GM19238 (cell line): ENCODE measurements at regions not wholly inside any gene's neighbourhood (a gene's known extent, or its start where the extent isn't known, plus 50 kb on each side); places are given as distances from the start of the nearest gene placed in this dataset.

ENCODE experiments used
- DNase-seq: peaks from one replicate; pipeline ENCODE4 v3.0.0; 2011; ENCODE audit warnings: low spot score; ENCODE audit not compliant: insufficient read length

DNA sequence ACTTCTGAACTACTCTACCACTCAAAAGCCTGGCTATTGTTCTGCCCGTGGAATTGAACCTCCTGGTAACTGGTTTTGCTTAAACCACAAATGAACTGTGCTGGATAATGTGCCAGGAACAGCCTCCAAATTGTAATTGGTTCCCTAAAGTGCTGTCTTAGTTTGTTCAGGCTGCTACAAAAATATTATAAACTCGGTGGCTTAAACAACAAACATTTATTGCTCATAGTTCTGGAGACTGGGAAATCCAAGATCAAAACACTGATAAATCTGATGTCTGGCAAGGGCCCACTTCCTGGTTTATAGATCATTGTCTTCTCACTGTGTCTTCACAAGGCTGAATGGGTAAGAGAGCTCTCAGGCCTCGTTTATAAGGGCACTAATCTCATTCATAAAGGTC lies 149.2 kb upstream of the NCKAP5 start:
- DNase-seq = no peak

DNA sequence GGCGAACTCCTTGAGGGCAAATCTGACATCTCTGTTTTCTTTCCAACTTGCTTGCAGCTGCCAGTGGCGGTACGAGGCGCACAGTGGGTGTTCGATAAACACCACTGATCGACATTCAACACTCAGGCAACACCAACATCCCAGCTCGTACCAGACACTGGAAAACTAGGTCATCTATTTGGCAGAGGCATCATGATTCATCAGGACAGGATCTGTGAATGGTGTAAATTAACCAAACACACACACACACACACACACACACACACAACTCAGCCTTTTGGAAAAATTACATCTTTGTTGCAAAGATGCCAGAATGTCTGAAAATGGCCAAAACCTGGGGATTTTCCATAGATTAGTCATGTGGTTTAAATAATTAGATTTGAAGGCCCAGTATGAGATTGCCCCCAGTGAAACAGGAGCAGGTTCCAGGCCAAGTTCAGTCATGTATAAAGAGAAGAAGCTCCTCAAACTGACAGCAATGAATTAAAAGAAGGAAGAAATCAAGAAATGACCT lies 150.5 kb upstream of the NCKAP5 start:
- no peak for DNase-seq

DNA sequence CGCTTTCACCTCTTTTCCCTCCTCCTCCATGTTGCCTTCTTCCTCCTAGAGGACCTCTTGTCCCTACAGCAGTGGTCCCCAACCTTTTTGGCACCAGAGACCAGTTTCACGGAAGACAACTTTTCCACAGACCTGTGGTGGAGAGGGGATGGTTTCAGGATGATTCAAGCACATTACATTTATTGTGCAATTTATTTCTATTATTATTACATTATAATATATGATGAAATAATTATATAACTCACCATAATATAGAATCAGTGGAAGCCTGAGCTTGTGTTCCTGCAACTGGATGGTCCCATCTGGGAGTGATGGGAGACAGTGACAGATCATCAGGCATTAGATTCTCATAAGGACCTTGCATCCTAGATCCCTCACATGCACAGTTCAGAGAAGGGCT lies 152.2 kb upstream of the NCKAP5 start:
- no peak for DNase-seq

DNA sequence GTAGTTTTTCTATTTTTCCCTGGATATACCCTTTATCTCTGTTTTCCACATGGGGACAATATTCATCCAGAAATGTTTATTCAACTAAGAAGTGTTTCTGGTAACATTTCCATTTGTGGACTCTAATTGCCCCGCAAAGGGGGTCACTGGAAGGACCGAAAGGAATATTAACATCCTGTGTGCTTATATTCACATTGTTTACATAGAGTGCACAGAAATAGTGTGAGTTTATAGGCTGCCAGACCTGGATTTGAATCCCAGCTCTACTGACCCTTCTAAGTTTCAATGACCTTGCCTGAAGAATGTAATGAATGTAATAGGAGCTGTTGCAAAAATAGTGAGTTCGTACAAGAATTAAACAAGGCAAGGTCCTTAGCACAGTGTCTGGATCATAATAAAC lies 152.9 kb upstream of the NCKAP5 start:
- no peak for DNase-seq

DNA sequence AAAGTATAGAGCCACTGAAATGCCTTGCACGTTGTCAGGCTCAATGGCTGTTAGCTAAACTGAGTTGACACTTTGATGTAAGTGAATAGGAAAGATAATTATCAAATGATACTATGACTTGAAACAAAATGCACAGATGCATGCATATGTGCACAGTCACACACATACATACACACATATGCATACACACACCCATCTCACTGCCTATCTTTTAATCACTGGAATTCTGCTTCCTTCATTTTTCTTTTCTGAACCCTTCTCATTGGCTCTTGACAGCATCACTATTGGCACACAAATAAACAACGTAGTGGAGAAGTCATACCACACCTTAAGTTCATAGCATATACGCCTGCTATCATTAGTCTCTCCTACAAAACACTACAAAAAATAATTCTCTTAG lies 154.9 kb upstream of the NCKAP5 start:
- no peak for DNase-seq

DNA sequence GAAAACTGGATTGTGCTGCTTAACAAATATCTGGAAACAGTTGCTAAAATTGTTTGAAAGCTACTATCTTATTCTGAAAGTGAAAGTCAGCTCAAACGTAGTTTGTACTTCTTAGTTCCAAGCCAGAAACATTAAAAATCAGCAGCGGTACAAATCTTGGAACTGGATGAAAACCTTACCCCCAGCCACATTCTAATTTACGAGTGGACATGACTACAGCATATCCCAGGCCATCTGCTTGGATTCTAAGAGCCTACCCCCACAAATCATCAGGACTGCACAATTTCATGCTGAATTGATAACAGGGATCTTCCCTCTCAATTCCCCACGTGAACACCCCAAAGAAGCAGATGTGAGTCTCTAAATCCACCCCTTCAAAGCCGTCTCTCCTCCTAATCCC lies 158.7 kb upstream of the NCKAP5 start:
- DNase-seq = no peak

DNA sequence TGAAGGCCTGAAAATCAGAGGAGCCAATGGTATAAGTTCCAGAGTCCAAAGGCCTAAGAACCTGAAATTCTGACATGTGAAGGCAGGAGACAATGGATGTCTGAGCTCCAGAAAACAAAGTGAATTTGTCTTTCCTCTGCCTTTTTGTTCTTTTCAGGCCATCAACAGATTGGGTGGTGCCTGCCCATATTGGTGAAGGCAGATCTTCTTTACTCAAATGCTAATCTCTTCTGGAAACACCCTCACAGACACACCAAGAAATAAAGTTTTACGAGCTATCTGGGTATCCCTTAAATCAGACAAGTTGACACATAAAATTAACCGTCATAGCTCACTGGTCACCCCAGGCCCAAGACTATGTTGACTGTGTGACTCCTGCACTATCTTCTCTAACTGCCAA lies 163.8 kb upstream of the NCKAP5 start:
- DNase-seq = no peak

DNA sequence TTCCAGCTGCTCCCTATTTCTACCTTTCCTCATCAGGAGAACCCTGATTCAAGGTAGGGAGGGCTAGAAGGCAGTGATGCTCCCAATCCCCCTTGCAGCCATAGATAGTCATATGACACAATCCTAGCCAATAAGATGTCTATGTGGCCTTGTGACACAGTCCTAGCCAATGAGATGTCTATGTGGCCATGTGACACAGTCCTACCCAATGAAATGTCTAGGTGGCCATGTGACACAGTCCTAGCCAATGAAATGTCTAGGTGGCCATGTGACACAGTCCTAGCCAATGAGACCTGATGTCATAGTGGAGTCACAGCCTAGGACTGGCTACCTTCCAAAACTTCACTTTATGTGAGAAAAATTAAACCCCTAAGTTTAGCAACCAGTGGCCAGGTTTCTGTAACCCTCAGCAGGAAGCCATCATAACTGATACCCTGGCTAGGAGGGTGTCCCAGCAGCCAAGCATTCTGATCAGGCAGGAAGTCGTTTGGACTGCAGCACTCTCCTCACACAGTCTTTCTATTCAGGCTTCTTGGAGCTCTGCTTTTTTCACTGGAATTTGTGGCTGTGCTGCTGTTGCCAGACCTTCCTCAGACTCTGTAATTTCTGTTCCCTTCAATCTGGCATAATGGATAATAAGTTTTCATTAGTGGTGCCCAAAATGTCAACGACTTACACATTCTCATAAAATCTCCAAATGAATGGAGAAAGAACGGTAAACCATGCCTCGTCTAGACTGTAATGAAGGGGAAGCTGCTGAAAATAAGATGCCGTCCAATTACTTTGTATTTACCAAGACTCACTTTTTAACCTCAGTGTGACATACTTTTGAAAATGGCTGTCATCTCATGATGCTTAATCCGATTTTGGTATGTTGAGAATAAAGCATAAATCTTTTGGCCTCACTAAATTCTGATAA lies 165.0 kb upstream of the NCKAP5 start:
- no peak for DNase-seq

DNA sequence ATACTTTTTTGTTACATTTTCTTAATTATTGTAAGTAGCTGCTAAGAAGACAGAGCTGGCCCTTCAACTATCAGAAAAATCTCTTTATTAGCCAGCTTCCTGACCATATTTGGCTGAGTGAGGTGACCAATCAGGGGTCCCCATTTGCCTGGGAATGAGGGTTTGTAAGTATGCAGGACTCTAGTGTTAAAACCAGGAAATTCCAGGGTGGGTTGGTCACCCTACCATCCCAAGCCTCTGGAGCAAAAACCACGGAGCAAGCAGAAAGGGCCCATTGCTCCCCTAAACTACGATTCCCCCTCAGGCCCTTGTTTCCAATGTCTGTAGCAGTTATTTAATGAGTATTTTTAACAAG lies 165.6 kb upstream of the NCKAP5 start:
- no peak for DNase-seq

DNA sequence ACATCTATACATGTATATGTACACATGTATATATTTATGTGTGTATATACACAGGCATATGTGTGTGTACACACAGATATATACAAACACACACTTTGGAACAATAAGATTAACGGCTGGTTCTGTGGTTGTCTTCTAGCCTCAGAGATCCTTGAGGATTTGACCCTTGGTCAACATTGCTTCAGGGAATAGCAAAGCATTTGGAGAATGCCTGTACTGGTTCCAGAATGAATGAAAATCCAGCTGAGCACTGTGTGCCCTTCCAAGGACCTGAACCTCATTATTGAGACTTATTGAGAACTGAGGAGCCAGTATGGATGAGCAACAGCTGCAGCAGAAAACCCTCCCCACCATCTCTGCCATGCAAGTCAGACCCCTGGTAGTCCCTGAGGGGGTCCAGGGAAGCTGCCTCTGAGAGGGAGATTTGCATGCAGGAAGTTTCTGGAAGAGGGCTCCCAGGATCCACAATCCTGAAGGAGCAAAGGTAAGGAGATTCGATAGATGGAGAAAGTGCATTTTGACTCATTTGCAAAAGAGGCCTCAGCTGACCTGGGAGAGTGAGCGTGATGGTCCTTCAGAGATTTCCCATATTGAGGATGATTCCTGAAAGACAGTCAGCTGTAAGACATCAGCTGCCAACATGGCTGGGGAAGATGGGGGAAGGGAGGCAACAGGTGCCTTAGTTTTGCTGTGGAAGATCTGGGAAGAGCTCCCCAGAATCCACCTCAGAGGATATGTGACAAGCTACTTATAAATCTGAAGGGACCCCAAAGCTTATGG lies 166.6 kb upstream of the NCKAP5 start:
- no peak for DNase-seq

DNA sequence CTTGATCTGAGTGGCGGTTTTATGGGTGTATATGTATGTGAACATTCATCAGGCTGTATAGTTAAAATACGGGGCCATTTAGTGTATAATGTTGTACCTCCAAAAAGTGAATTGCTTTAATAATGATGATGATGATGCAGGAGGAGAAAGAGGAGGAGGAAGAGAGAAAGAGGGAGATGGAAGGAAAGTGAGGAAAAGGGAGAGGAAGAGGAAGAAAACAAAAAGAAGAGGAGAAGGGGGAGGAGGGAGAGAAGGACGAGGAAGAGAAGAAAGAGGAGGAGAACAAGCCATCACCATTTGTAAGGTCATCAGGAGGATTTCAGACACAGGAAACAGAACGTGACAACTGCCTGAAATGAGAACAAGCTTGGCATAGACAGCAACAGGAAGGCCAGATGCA lies 168.4 kb upstream of the NCKAP5 start:
- DNase-seq = no peak

DNA sequence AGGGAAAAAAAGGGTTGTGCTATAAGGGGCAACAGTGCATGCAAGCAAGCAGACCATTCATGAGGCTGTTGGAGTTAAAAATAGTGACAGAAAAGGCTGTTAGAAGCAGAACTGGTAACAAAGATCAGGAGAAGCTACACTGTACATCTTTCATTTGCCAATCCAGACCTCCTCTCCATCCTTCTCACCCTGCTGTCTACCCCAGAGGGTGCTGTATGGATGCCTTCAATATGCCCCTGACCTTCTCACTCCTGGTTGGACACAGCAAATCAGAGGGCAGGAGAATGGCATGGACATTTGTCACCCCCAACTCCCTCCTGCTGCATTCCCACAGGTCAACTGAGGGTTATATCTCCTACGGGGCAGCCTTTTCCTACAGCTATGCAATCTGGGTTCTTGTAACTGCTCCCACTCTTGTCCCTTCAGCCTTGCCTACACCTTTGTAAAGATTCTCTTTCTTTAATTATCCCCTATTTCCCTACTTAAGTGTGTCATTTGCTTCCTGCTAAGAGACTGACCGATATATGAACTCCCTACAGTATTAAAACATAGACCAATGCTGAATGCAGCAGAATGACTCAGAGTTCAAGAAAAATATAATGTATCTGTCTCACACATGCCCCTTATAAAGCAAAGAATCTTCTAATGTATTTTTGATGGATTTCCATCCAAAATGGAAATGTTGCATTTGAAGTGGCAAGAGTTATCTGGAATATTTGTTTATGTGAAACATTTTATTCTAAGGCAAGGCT lies 169.2 kb upstream of the NCKAP5 start:
- no peak for DNase-seq

DNA sequence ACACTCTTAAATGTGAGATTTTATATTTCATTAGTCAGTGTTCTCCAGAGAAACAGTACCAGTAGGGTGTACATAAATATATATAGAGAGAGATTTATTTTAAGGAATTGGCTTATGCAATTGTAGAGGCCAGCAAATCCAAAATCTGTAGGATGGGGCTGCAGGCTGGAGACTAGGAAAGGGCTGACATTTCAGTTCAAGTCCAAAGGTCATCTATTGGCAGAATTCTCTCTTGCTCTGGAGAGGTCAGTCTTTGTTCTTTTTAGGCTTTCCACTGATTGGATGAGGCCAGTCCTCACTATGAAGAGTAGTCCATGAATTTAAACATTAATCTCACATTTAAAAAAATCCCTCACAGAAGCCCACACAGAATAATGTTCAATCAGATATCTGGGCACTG lies 170.8 kb upstream of the NCKAP5 start:
- DNase-seq = no peak

DNA sequence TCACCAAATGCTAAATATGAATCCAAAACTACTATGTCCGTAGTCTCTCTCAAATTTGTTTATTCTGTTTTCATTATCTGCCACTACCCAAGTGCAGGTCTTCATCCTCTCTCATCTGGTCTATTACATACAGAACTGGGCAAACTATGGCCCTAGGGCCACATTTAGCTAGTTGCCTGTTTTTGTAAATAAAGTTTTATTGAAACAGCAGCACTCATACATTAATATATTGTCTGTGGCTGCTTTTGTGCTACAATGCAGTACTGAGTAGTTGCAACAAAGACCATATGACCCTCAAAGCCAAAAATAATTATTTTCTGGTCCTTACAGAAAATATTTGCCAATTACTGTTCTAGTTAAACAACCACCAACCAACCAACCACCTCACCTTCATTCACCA lies 172.2 kb upstream of the NCKAP5 start:
- no peak for DNase-seq

DNA sequence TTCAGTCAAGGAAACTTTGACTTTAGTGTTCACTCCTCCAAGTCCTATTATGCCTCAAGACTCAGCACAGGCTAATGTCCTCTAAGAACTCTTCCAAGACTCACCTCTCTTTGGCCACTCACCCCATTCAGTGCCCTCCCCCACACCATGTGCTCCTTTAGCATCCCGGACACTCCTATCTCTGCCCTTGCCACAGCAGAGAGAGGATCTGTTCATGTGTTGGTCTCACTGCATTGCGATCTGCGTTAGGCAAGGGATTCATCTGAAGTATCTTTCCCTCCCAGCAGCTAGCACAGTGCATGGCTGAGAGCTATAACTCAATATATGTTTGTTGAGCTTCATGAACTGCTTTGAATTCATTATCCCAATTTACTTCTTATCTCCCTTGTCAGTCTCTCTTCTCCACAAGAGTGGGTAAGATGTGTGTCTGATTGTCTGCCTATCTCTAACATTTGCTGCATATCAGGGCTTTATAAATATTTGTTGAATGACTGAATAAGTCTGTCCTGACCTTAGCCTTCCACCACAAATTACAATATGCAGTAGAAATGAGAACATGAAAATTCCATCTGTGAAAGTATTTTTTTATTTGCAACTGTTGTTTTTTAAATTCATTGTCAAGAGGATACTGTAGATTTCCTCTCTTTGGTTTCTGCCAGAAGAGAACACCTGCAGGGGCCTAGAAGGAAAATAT lies 179.9 kb upstream of the NCKAP5 start:
- DNase-seq = no peak

DNA sequence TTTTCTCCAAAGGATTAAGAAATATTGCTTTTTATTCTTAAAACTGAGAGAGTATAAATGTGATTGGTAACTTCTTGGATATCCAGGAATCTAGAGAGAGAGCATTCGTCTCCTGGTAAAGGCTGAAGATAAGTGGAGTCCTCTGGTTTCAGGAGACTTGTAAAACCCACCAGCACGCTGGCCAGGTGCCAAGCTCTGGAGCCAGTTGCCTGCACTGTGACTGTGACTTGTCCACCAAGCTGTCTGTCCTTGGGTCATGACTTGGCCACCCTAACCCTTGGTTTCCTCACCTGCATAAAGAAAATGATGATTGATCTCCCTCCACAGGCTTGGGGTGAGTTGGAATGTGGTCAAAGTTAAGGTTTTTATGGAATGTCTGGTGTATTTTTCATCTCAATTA lies 185.4 kb upstream of the NCKAP5 start:
- no peak for DNase-seq

DNA sequence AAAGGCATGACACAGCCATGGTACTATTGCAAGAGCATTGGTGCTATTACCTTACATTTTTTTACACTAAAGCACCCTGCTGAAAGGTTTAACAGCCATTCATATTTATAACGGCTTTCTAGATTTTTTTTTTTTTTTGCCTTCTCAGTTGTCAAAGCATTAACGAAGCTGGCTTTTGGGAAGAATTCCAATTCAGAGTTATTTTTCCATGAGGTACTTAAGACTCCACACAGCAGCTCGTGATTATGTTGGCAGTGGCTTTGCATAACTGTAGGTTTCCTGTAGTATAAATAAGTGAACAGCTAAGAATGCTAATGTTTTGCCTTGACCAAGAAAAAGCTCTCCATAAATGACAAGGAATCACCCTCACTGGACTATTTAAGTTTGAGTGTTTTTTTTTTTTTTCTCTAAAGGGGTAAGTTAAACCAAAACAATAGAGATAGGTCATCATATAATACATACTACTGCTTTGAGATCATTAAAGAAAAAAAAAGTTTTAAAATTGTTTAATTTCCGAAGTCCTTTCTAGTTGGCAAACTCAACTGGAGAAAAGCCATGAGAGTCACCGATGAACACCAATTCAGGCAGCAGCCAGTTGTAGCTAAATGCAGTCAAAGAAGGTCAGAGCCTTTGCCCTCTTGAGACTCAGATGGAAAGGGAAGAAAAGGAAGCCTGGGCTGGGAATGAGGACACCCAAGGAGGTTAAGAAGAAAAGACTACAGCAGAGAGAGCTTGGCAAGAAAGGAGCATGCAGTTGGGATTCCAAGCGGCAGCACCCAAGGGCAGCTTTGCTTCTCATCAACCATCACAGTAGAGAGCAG lies 187.4 kb upstream of the NCKAP5 start:
- DNase-seq = no peak

DNA sequence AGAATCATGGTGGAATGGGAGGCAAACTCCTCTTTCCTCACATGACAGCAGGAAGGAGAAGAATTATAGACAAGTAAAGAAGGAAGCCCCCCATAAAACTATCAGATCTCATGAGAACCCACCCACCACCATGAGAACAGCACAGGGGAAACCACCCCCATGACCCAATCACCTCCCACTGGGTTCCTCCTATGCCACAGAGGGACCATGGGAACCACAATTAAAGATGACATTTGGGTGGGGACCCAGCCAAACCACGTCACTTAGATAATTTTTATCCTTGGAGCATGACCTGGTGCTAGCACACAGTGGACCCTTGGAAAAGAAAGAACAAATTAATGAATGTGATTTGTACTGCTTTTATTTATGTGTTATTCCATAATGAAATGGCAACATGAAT lies 188.6 kb upstream of the NCKAP5 start:
- DNase-seq = no peak

DNA sequence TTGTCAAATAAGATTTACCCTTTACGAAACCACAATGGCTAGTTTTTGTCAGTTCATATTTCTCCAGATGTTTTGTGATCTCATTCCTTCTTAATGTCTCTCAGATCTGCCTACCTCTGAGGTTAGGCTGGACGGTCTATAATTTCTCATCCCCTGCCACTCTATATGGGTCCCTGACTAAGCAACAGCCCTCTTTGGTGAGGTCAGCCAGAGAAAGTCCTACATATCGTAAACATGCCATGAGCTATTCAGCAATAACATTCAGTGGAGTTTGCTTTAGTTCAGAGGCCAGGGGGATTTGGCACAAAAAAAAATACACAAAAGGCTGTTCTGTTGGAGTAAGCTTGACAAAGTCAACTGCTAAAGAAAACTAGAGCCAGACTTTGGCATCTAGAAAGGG lies 192.1 kb upstream of the NCKAP5 start:
- DNase-seq = no peak

DNA sequence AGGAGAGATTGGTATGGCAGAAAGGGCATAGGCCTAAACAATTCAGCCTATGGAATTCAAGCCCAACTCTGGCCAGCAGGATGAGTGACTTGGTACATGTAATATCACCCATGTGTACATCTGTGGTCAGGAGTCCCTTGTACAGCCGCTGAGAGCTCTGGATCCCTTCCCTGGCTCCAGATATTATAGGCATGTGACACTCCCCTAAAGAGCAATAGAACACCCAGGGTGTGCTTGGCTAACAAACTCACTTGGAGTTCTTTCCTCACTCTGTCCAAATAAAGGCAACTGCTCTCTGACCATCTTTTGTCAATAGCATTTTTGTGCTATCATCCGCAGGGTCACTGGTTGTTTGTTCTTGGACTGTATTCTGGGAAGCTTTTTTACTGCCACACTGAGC lies 197.4 kb upstream of the NCKAP5 start:
- DNase-seq = no peak
